Keratinocyte (primary cell): ENCODE measurements at regions not wholly inside any gene's neighbourhood (a gene's known extent, or its start where the extent isn't known, plus 50 kb on each side); places are given as distances from the start of the nearest gene placed in this dataset.

ENCODE experiments used
- DNase-seq: peaks from one replicate; pipeline ENCODE4 v3.0.0-alpha.2; 2011; ENCODE audit warnings: low read depth, missing footprints, low spot score
- FAIRE-seq: peaks from 2 replicates; lab custom pipeline; 2011; peaks lifted over from hg19 to GRCh38; lab: Jason Lieb, UNC
- H2AFZ ChIP-seq: 2 replicates; pipeline ENCODE4 v1.6.0; 2012; ENCODE audit warnings: low read length, control low read depth, inconsistent platforms; ENCODE audit not compliant: control insufficient read depth
- H3K27ac ChIP-seq: 2 replicates; pipeline ENCODE4 v1.5.1; 2011; ENCODE audit warnings: low read length; ENCODE audit not compliant: control insufficient read depth, insufficient read depth
- H3K27me3 ChIP-seq: 3 replicates; pipeline ENCODE4 v1.6.0; 2011; ENCODE audit warnings: low read length; ENCODE audit not compliant: control insufficient read depth, insufficient read depth; ENCODE audit errors: extremely low read depth
- H3K36me3 ChIP-seq, 2 experiments: 2 replicates in 1 of 2; 3 replicates in 1 of 2; pipeline ENCODE4 v1.5.1; 2011; ENCODE audit warnings: low read length in 2 of 2, mild to moderate bottlenecking in 1 of 2; ENCODE audit not compliant: control insufficient read depth in 2 of 2, insufficient read depth in 2 of 2; ENCODE audit errors: extremely low read depth in 1 of 2
- H3K4me1 ChIP-seq: 3 replicates; pipeline ENCODE4 v1.5.1; 2011; ENCODE audit warnings: low read length; ENCODE audit not compliant: control insufficient read depth, insufficient read depth; ENCODE audit errors: extremely low read depth
- H3K4me2 ChIP-seq: 3 replicates; pipeline ENCODE4 v1.6.0; 2011; ENCODE audit warnings: low read depth, low read length; ENCODE audit not compliant: control insufficient read depth, insufficient read depth; ENCODE audit errors: extremely low read depth
- H3K4me3 ChIP-seq, 3 experiments: fragments of 200-600 bp in 1 of 3; sonication (generic) in 1 of 3; 2 replicates in 2 of 3; 3 replicates in 1 of 3; pipeline ENCODE4 v1.5.1; 2011 to 2016; ENCODE audit warnings: low read length in 3 of 3, mild to moderate bottlenecking in 3 of 3, control low read depth in 2 of 3, inconsistent platforms in 1 of 3, low read depth in 1 of 3, mixed read lengths in 1 of 3, mixed run types in 1 of 3, moderate library complexity in 1 of 3; ENCODE audit not compliant: control insufficient read depth in 2 of 3, insufficient read depth in 2 of 3; ENCODE audit errors: extremely low read depth in 1 of 3
- H3K79me2 ChIP-seq: 2 replicates; pipeline ENCODE4 v1.6.0; 2012; ENCODE audit warnings: low read length; ENCODE audit not compliant: control insufficient read depth, insufficient read depth
- H3K9ac ChIP-seq: 3 replicates; pipeline ENCODE4 v1.6.0; 2011; ENCODE audit warnings: low read length; ENCODE audit not compliant: control insufficient read depth, insufficient read depth; ENCODE audit errors: extremely low read depth
- H3K9me1 ChIP-seq: 3 replicates; pipeline ENCODE4 v1.6.0; 2011; ENCODE audit warnings: low read length; ENCODE audit not compliant: control insufficient read depth, insufficient read depth; ENCODE audit errors: extremely low read depth
- H3K9me3 ChIP-seq: 2 replicates; pipeline ENCODE4 v1.5.1; 2012; ENCODE audit warnings: low read depth, low read length; ENCODE audit not compliant: control insufficient read depth
- H4K20me1 ChIP-seq: 3 replicates; pipeline ENCODE4 v1.6.0; 2011; ENCODE audit warnings: low read length; ENCODE audit not compliant: control insufficient read depth, insufficient read depth; ENCODE audit errors: extremely low read depth
- EZH2 ChIP-seq: IDR thresholded peaks from one replicate; pipeline ENCODE4 v1.6.1; 2012; ENCODE audit warnings: inconsistent platforms, mild to moderate bottlenecking, low read length, moderate library complexity
- dilution Hi-C: fragments of 300-500 bp; cut with MboI; formaldehyde crosslinking; loops from one replicate; pipeline ENCODE4 v1.7.0; 2020; ENCODE audit warnings: low sequenced_read_pairs; ENCODE audit not compliant: extremely low pct_ligation_motif_present
- TF ChIP-seq, protein P1 (sequence below), 3 experiments: IDR thresholded peaks in 1 of 3; conservative IDR thresholded peaks in 1 of 3; optimal IDR thresholded peaks in 1 of 3; 2 replicates in 2 of 3; 3 replicates in 1 of 3; pipeline versions ENCODE3 to v1.5.1; 2011; ENCODE audit warnings: low read length in 3 of 3, mild to moderate bottlenecking in 3 of 3, moderate library complexity in 2 of 3, control low read depth in 1 of 3, inconsistent platforms in 1 of 3; ENCODE audit not compliant: insufficient read depth in 2 of 3; ENCODE audit errors: extremely low read depth in 1 of 3

DNA sequence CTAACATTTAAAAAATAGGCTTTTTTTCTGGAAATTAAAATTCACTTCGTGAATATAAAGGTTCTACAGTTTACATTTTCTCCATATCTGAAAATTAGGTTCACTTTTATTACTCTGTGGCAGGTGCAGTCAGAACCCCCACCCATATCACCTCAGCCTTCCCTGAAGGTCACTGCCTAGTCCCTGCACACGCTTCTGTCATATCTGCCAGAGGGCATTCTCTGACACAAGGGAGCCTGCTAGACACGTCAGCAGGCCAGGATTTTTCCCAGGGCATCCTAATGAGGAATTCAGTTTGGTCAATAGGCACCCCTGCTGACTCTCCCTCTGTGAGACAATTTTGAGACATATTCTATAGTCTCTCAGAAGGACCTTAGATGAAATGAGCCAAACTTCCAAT, 475.7 kb upstream of the PKDCC start:
- no peak overlapping the region for H2AFZ ChIP-seq
- no peaks in the 10 kb centered on the region for H3K9me1 ChIP-seq
- no peaks in the 10 kb centered on the region for H4K20me1 ChIP-seq
- DNase-seq, result no peak
- no peaks in the 10 kb centered on the region for H3K36me3 ChIP-seq
- no peak overlapping the region for H3K4me3 ChIP-seq
- dilution Hi-C loops, result no loop called here
- H3K4me2 ChIP-seq, result no peak overlapping the region
- no peaks in the 10 kb centered on the region for H3K27me3 ChIP-seq
- H3K4me1 ChIP-seq, result no peaks in the 10 kb centered on the region
- no peaks in the 10 kb centered on the region for H3K79me2 ChIP-seq
- TF ChIP-seq, protein P1, sequence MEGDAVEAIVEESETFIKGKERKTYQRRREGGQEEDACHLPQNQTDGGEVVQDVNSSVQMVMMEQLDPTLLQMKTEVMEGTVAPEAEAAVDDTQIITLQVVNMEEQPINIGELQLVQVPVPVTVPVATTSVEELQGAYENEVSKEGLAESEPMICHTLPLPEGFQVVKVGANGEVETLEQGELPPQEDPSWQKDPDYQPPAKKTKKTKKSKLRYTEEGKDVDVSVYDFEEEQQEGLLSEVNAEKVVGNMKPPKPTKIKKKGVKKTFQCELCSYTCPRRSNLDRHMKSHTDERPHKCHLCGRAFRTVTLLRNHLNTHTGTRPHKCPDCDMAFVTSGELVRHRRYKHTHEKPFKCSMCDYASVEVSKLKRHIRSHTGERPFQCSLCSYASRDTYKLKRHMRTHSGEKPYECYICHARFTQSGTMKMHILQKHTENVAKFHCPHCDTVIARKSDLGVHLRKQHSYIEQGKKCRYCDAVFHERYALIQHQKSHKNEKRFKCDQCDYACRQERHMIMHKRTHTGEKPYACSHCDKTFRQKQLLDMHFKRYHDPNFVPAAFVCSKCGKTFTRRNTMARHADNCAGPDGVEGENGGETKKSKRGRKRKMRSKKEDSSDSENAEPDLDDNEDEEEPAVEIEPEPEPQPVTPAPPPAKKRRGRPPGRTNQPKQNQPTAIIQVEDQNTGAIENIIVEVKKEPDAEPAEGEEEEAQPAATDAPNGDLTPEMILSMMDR (optimal IDR thresholded peaks at IDR 0.05 in 1 of 3, IDR thresholded peaks at IDR 0.05 in 1 of 3, conservative IDR thresholded peaks at IDR 0.05 in 1 of 3; ENCODE audit: extremely low read depth in 1 of 3, insufficient read depth in 2 of 3, low read length in 3 of 3), result no peak
- TF ChIP-seq EZH2, result no peak
- FAIRE-seq, result no peak
- no peak overlapping the region for H3K27ac ChIP-seq
- H3K9me3 ChIP-seq, result no peaks in the 10 kb centered on the region
- no peak overlapping the region for H3K9ac ChIP-seq

DNA sequence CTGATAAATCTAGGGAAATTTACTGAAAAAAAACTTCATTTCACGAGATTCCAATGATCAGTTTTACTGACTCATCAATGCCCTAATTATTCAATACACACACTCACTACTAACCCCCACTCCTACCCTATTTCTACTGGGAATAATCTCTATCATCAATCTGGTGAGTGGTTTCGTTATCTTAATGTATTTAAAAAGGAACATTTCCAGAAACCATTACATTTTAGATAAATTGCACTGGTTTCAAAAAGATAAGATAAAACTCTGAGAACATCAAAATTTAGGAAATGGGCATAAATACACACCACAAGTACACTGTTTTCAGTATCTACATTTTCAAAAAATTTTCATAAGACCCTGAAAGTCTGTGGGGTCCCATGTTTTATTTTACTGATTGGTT, 471.4 kb upstream of the PKDCC start:
- no peaks in the 10 kb centered on the region for H3K4me1 ChIP-seq
- no peak for FAIRE-seq
- no peak overlapping the region for H3K27ac ChIP-seq
- no peak for TF ChIP-seq EZH2
- no peak overlapping the region for H3K4me3 ChIP-seq
- H3K9me3 ChIP-seq, result no peaks in the 10 kb centered on the region
- H3K9ac ChIP-seq, result no peak overlapping the region
- dilution Hi-C loops, result no loop called here
- no peak for DNase-seq
- no peaks in the 10 kb centered on the region for H3K27me3 ChIP-seq
- H2AFZ ChIP-seq, result no peak overlapping the region
- no peaks in the 10 kb centered on the region for H3K9me1 ChIP-seq
- no peak overlapping the region for H3K4me2 ChIP-seq
- no peaks in the 10 kb centered on the region for H4K20me1 ChIP-seq
- H3K36me3 ChIP-seq, result no peaks in the 10 kb centered on the region
- no peaks in the 10 kb centered on the region for H3K79me2 ChIP-seq

GRCh38 chr2:41579806-41580205, 468.0 kb upstream of the PKDCC start:
- Histone ChIP-seq H3K4me3 (no peak overlapping the region), H3K4me1 (no peaks in the 10 kb centered on the region), H3K9me1 (no peaks in the 10 kb centered on the region), H3K9me3 (no peaks in the 10 kb centered on the region), H3K4me2 (no peak overlapping the region), H3K79me2 (no peaks in the 10 kb centered on the region), H2AFZ (no peak overlapping the region), H3K36me3 (no peaks in the 10 kb centered on the region), H4K20me1 (no peaks in the 10 kb centered on the region), H3K27ac (no peak overlapping the region), H3K27me3 (no peaks in the 10 kb centered on the region), H3K9ac (no peak overlapping the region)
- FAIRE-seq (no peak), DNase-seq (no peak)
- dilution Hi-C loops, result no loop called here
- no peak for TF ChIP-seq EZH2
- TF ChIP-seq, protein P1 (optimal IDR thresholded peaks at IDR 0.05 in 1 of 3, IDR thresholded peaks at IDR 0.05 in 1 of 3, conservative IDR thresholded peaks at IDR 0.05 in 1 of 3; ENCODE audit: extremely low read depth in 1 of 3, insufficient read depth in 2 of 3, low read length in 3 of 3), result no peak
